ENCODE measurements at regions not wholly inside any gene's neighbourhood (a gene's known extent, or its start where the extent isn't known, plus 50 kb on each side); places are given as distances from the start of the nearest gene placed in this dataset.

DNA sequence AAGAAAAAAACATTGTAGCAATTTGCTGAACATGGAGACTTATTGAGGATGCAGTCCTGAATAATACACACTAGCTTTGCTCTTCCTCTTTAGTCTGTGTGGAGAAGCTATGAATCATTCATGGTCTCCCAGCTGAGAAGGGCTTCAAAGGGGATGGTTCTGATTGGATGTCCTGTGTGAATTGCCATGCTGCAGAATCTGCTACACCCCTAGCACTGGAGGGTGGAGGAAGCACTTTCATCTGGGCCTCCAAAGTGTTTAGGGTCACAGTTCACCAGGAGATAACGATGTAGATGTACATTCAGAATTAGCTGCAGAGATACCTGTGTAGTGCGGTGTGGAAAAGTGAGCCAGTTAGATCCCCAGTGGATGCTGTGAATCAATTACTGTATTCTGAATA, 321.1 kb upstream of the EDNRB start:
- TF ChIP-seq CTCF (IDR thresholded peaks at IDR 0.05; ENCODE audit: low read depth, low read length, poor library complexity, severe bottlenecking) (no peak), EZH2phosphoT487 (IDR thresholded peaks at IDR 0.05; ENCODE audit: borderline replicate concordance, low read length) (no peak)

Data from DOHH2 (cell line).